Right cardiac atrium (tissue), 5 donors: ENCODE measurements at regions not wholly inside any gene's neighbourhood (a gene's known extent, or its start where the extent isn't known, plus 50 kb on each side); places are given as distances from the start of the nearest gene placed in this dataset.
"Not testable (repeated sequence)": the region's sequence is repeated elsewhere in the genome, so short reads cannot be mapped to it uniquely, and the experiment has no call there.

Source experiments
- ATAC-seq, 2 donors: fragments of 200-7000 bp; cut with Tn5 transposase; one replicate each; pipeline versions ENCODE4 v1.8.0 to v1.9.1; 2020; ENCODE audit warnings: moderate library complexity in 2 of 2, mild to moderate bottlenecking in 1 of 2
- DNase-seq, 3 donors: peaks; one replicate each; pipeline ENCODE4 v3.0.0-alpha.2; 2020
- H3K27ac ChIP-seq: one replicate; pipeline ENCODE4 v1.5.1; 2013; ENCODE audit warnings: mild to moderate bottlenecking, low read length, control low read depth, moderate library complexity
- H3K27me3 ChIP-seq: one replicate; pipeline ENCODE4 v1.6.1; 2013; ENCODE audit not compliant: control insufficient read depth, insufficient read depth
- H3K4me1 ChIP-seq: one replicate; pipeline ENCODE4 v1.6.1; 2013; ENCODE audit warnings: low read length; ENCODE audit not compliant: control insufficient read depth, insufficient read depth
- H3K4me3 ChIP-seq: one replicate; pipeline ENCODE4 v1.5.1; 2013; ENCODE audit warnings: low read length, control low read depth
- H3K9me3 ChIP-seq: one replicate; pipeline ENCODE4 v1.6.1; 2013; ENCODE audit warnings: low read length; ENCODE audit not compliant: control insufficient read depth
- WGBS: extraction: QIAGEN DNeasy Blood & Tissue Kit; methylation state at CpG from one replicate; pipeline ENCODE4 v1.1.7; 2013; 5-methylcytosine and 5-hydroxymethylcytosine counted together
- intact Hi-C, 4 donors: fragments of 100-400 bp; cut with DNase I; formaldehyde crosslinking; loops; one replicate each; pipeline versions ENCODE4 v1.11.0 to v1.14.0; 2022 to 2023
- donor health status: healthy with polysubstance abuse.
- donor health status: DM: no; HTN: yes; CAD: no.
- donor health status: DM: no; HTN: no; CAD: no.
- donor health status: DM: no; HTN: yes; CAD: no; lungs with severe emphysema.
- donor health status: DM: yes; HTN: yes; CAD: no.

DNA sequence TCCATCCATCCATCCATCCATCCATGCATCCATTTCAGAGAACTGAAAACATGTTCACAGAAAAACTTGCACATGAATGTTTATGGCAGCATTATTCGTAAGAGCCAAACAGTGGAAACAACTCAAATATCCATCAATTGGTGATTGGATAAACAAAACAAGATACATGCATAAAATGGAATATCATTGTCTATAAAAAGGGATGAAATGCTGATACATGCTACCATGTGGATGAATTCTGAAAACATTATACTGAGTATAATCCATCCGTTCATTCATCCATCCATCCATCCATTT lies 115.1 kb downstream of the CRYAA start:
- 97% methylated on average over 2 of the region's 2 CpGs for WGBS
- H3K27ac ChIP-seq, H3K4me3 ChIP-seq, H3K27me3 ChIP-seq, ATAC-seq, DNase-seq, H3K9me3 ChIP-seq, H3K4me1 ChIP-seq, intact Hi-C loops: not testable (repeated sequence)

DNA sequence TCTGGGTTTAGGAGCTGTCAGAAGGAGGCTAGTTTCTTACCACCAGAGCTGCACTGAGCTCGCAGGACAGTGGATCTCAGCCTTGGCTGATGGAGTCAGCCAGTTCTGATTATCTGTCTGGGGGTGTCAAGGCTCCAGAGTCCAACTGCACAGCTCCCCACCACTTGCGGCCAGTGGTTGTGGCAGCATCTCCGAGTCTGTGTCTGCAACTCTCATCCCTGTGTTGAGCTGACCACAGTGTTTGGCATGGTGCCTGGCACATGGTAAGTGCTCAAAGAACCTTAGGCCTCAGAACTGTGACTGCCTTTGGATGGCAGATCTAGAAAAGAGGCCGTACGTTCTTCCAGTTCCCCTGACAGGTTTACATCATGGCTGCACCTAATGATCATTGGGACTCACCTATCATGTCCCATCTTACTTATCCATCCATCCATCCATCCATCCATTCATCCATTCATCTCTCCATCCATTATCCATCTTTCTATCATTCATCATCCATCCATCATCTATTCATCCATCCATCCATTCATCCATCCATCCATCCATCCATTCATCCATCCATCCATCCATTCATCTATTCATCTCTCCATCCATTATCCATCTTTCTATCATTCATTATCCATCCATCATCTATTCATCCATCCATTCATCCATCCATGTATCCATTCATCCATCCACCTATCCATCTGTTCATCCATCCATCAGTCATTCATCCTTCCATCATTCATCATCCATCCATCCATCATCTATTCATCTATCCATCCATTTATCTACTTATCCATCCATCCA lies 114.5 kb downstream of the CRYAA start:
- WGBS: 81% methylated on average over 5 of the region's 5 CpGs
- DNase-seq (peak; percentile 6 to 36 (median 23)), ATAC-seq (no peak)
- no peaks in the 10 kb centered on the region for H3K27me3 ChIP-seq
- H3K27ac ChIP-seq: no peak overlapping the region
- intact Hi-C loops: no loop called here
- no peaks in the 10 kb centered on the region for H3K4me1 ChIP-seq
- no peak overlapping the region for H3K4me3 ChIP-seq
- no peaks in the 10 kb centered on the region for H3K9me3 ChIP-seq

DNA sequence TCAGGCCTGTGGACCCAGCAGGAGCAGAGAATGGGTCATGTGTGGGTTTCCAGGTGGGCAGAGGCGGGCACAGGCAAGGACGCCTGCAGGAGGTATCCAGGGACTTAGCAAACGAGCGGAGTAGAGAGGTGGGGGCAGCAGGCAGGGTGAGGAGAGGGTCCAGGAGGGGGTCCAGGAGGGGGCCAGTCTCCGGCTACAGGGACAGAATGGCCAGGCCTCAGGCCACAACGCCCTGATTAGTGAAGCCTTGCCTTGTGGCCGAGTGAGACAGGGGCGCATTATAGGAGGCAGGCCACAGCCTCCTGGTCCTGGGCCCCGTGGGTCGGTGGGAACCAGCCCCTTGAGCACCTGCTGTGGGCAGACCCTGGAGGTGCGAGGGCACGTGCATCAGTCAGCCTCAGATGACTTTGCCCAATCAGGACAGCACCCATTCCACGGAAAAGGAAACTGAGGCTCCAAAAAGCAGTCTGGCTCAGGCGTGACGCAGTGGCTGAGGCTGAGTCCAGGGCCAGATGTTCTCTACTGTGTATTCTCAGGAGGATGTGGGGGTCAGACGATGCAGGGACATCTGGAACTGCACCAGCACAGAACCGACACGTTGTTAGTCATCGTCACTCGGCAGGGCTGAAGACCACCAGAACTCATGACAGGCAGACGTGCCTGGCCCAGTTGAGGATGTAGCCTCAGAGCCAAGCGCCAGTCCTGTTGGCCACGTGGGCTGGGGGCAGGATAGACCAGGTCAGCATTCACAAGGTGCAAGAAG lies 113.7 kb downstream of the CRYAA start:
- DNase-seq: peak; percentile 7 to 26 (median 19)
- Histone ChIP-seq H3K9me3 (no peaks in the 10 kb centered on the region), H3K27ac (no peak overlapping the region), H3K4me1 (peaks cover 1% of the 10 kb centered on the region), H3K27me3 (no peaks in the 10 kb centered on the region), H3K4me3 (no peak overlapping the region)
- intact Hi-C loops: no loop called here
- ATAC-seq: no peak
- 86% methylated on average over 23 of the region's 23 CpGs for WGBS

DNA sequence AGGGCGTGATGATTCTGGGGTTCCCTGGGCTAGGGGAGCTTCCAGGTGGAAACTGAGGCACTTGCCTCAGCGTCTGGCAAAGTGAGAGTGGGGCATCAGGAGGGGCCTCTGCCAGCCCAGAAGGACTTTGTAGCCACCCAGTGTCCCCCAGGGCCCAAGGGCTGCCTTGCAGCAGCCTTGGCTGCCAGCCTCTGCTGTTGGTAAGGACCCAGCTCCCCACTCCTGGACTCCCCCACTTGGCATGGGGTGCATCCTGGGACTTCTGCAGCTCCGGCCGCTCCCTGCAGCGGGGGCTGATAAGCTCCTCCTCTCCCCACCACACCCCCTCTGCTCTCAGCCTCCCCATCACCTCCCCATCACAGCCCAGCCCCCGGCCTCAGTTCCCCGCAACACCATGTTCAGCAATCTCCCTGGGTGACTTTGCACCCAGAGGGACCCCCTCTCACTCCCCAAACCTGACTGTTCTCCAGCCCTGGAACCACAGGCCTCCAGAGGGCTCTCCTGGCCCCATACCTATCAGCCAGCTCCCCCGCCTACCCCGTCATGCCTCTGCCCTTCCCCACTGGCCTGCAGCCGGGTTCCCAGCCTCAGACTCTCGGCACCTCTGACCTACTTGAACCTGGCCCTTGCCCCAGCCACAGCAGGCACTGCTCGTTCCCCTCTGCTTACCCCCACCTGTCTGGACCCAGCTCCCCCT lies 113.0 kb downstream of the CRYAA start:
- DNase-seq: peak; percentile 7 to 41 (median 34)
- no peak overlapping the region for H3K27ac ChIP-seq
- no peaks in the 10 kb centered on the region for H3K9me3 ChIP-seq
- H3K27me3 ChIP-seq: no peaks in the 10 kb centered on the region
- intact Hi-C loops: no loop called here
- H3K4me3 ChIP-seq: no peak overlapping the region
- 84% methylated on average over 12 of the region's 12 CpGs for WGBS
- H3K4me1 ChIP-seq: peaks cover 3% of the 10 kb centered on the region
- ATAC-seq: no peak

DNA sequence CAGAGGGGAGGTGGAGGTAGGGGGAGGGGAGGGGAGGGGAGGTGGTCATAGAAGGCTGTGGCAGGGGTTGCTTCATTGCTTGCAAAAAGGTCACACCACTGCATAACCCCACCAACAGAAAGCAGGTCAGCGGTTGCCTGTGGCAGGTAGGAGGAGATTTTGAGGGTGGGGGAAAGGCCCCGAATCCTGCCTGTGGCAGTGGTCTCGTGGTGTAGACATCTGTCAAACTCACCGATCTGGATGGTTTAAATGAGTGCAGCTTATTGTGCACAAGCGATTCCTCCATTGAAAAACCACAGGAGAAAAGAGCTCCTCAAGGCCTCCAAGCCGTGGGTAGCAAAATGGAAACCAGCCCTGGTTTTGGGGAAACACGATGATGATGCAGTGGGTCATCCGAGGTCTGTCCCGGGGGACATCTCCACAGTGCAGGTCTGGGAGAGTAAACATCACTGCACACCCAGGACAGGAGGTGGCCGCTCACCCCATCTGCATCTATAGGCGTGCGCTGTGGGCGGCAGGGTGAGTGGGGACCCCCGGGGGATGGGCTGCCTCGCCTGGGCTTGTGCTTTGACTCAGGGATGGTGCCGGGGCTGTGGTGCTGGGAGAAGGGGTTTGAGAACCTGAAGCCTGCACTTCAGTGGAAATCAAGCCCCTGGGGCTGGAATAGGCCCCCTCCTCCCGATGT lies 112.3 kb downstream of the CRYAA start:
- H3K27ac ChIP-seq: no peak overlapping the region
- no peaks in the 10 kb centered on the region for H3K27me3 ChIP-seq
- H3K4me3 ChIP-seq: no peak overlapping the region
- ATAC-seq: no peak
- intact Hi-C loops: no loop called here
- DNase-seq: peak; percentile 6 to 34 (median 32)
- 78% methylated on average over 17 of the region's 17 CpGs for WGBS
- no peaks in the 10 kb centered on the region for H3K9me3 ChIP-seq
- H3K4me1 ChIP-seq: peaks cover 3% of the 10 kb centered on the region

DNA sequence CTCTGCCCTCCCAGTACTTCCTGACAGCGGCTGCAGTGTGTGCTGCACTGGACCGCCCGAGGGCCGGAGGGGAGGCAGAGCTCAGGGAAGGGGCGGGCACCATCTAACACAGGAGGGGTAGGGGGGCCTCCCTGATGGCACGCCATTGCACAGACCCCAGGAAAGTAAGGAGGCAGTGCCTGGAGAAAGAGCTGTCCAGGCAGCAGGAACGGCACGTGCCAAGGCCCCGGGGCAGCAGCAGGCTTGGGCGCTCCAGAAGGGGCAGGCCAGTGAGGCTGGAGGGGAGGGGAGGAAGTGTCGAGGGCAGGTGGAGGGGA lies 110.7 kb downstream of the CRYAA start:
- no peak overlapping the region for H3K4me3 ChIP-seq
- no peak overlapping the region for H3K27ac ChIP-seq
- H3K27me3 ChIP-seq: no peaks in the 10 kb centered on the region
- intact Hi-C loops: no loop called here
- WGBS: 81% methylated on average over 11 of the region's 11 CpGs
- DNase-seq (peak; percentile 6 to 41 (median 17)), ATAC-seq (no peak)
- peaks cover 3% of the 10 kb centered on the region for H3K4me1 ChIP-seq
- H3K9me3 ChIP-seq: no peaks in the 10 kb centered on the region

DNA sequence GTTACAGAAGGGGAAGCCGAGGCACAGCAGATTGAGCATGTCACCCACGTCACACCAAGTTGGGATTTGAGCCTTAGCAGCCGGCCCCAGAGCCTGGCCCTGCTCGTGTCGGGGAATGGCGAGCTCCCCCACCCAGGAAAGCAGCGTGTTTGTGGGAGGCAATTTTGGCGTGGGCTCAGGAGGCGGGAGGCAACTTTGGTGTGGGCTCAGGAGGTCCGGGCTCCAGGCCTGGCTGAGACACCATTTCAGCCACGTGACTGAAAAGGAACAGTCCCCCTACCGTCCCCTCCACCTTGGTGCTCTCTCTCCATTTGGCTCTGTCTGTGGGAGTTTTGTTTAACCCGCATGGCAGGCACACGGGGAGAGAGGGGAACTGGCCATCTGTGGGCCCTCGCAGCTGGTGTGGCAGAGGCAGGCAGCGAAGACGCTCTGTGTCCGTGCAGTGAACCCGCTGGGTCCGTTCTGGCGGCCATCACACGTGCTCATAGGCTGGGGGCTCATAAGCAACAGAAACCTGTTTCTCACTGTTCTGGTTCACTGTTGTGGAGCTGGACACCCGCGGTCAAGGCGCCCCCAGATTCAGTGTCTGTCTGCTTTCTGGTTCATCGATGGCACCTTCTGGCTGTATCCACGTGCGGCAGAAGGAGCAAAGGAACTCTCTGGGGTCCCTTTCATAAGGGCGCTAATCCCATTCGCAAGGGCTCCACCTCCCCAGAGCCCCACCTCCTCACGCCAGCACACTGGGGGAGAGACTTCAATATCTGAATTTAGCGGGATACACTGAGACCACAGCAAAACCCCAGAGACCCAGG lies 110.2 kb downstream of the CRYAA start:
- H3K4me3 ChIP-seq: no peak overlapping the region
- no peak overlapping the region for H3K27ac ChIP-seq
- peaks cover 3% of the 10 kb centered on the region for H3K4me1 ChIP-seq
- DNase-seq (peak in 2 of 3 donors; percentile 38 to 39), ATAC-seq (no peak)
- 64% methylated on average over 32 of the region's 32 CpGs for WGBS
- H3K9me3 ChIP-seq: no peaks in the 10 kb centered on the region
- intact Hi-C loops: no loop called here
- no peaks in the 10 kb centered on the region for H3K27me3 ChIP-seq

DNA sequence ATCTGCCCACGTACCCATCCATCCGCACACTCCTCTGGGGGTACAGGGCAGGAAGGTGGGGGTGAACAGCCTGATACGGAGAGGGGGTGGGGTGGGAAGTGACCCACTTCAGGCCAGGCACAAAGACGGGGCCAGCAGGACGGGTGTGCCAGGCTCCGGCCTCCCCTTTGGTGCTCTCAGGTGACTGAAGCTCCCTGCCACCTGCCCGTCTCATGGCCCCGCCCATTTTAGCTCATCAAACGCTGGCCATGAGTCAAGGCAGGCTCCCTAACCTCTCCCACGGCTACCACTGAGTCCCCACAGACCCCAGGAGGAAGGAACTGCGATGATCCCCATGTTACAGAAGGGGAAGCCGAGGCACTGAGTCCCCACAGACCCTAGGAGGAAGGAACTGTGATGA lies 109.6 kb downstream of the CRYAA start:
- no peak overlapping the region for H3K27ac ChIP-seq
- ATAC-seq (peak; percentile 4 to 18), DNase-seq (peak; percentile 12 to 53 (median 38))
- whole genome bisulfite sequencing: 47% methylated on average over 12 of the region's 12 CpGs
- H3K27me3 ChIP-seq: no peaks in the 10 kb centered on the region
- no peak overlapping the region for H3K4me3 ChIP-seq
- intact Hi-C loops: no loop called here
- H3K4me1 ChIP-seq: peaks cover 3% of the 10 kb centered on the region
- H3K9me3 ChIP-seq: no peaks in the 10 kb centered on the region

DNA sequence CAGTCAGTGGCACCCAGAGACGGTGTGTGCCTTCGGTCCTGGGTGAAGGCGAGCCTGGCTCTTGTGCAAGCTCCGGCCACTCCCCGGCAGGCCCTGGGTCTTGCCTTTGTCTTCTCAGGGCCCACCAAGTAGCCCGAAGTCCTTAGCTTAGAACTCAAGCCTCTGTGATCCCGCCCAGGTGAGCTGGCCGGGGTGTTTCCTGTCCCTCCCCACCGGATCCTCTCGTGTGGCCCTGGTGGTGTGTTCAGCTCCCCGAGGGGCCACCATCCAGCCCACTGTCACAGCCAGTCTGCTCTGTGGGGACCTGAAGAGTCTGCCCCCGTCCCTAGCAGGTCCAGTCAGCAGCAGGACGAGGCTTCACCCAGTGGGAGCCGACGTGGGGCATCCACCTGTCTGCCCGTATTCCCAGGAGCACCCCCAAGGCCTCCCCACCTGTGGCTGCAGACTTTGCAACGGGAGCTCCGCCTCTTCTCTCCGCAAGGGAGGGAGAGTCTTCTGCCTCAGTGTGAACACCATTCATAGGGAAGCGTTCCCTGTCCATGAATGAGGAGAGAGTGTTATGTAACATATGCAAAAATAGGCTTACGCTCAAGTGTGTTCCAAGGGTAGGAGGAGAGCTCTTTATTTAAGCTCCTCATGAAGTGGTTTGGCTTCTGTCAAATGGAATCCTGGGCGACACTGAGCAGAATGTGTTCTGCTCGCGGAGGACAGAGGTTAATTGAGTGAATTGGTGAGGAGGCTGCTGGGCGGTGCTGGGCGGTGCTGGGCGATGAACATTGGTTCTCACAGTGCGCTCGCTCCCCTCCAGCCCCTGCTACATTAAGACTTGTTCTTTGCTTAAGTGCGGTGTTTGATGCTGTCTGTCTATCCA lies 108.9 kb downstream of the CRYAA start:
- Histone ChIP-seq H3K27me3 (no peaks in the 10 kb centered on the region), H3K4me3 (no peak overlapping the region), H3K4me1 (peaks cover 3% of the 10 kb centered on the region), H3K27ac (no peak overlapping the region), H3K9me3 (no peaks in the 10 kb centered on the region)
- 46% methylated on average over 30 of the region's 30 CpGs for WGBS
- DNase-seq (peak; percentile 23 to 62 (median 61)), ATAC-seq (peak; percentile 72 to 86)
- intact Hi-C loops: no loop called here

DNA sequence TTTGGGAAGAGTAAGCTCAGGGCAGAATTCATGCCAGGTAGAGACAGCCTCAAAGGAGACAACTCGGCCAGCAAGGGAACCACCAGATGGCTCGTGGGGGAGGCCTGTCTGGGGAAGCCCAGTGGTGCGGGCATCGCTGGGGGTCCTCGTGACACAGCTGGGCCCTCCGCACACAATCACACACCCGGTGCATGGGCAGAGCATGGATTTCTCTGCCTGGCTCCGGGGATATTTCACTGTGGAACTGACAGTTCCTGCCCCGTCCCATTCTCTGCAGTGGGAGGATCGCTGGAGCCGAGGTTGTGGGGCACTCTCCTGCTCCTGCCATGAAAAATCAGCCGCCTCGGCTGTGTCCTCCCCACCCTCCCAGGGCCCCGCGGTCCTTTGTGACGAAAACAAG lies 108.0 kb downstream of the CRYAA start:
- ATAC-seq (no peak), DNase-seq (peak; percentile 2 to 37 (median 32))
- H3K27ac ChIP-seq: no peak overlapping the region
- no peaks in the 10 kb centered on the region for H3K9me3 ChIP-seq
- H3K4me1 ChIP-seq: peaks cover 3% of the 10 kb centered on the region
- WGBS: 78% methylated on average over 16 of the region's 16 CpGs
- no peak overlapping the region for H3K4me3 ChIP-seq
- intact Hi-C loops: no loop called here
- H3K27me3 ChIP-seq: no peaks in the 10 kb centered on the region
